ENCODE measurements at regions not wholly inside any gene's neighbourhood (a gene's known extent, or its start where the extent isn't known, plus 50 kb on each side); places are given as distances from the start of the nearest gene placed in this dataset.

- no peak for DNase-seq
Measured at GRCh38 chr4:41859087-41859486, 76.1 kb upstream of the TMEM33 start.

GRCh38 chr4:41857226-41857641 is 78.0 kb upstream of the TMEM33 start:
- DNase-seq, result no peak

GRCh38 chr4:41856797-41857196 is 78.4 kb upstream of the TMEM33 start:
- DNase-seq, result no peak

GRCh38 chr4:41853973-41854372 is 81.3 kb upstream of the TMEM33 start:
- no peak for DNase-seq

GRCh38 chr4:41852229-41852628 is 83.0 kb upstream of the TMEM33 start:
- no peak for DNase-seq

- no peak for DNase-seq
Measured at GRCh38 chr4:41851621-41852020, 83.6 kb upstream of the TMEM33 start.

- DNase-seq, result no peak
Measured at GRCh38 chr4:41844327-41844726, 90.9 kb upstream of the TMEM33 start.

GRCh38 chr4:41839916-41840854 is 91.7 kb upstream of the PHOX2B start:
- DNase-seq, result no peak

GRCh38 chr4:41838590-41838989 is 90.1 kb upstream of the PHOX2B start:
- DNase-seq, result no peak

GRCh38 chr4:41835321-41835995 is 86.9 kb upstream of the PHOX2B start:
- no peak for DNase-seq

GRCh38 chr4:41832961-41833360 is 84.4 kb upstream of the PHOX2B start:
- no peak for DNase-seq

- DNase-seq, result no peak
Measured at GRCh38 chr4:41822325-41822724, 73.8 kb upstream of the PHOX2B start.

GRCh38 chr4:41820473-41820872 is 71.9 kb upstream of the PHOX2B start:
- DNase-seq, result no peak

GRCh38 chr4:41819621-41820020 is 71.1 kb upstream of the PHOX2B start:
- DNase-seq, result no peak

- no peak for DNase-seq
Measured at GRCh38 chr4:41815473-41815872, 66.9 kb upstream of the PHOX2B start.

- DNase-seq, result no peak
Measured at GRCh38 chr4:41814565-41814964, 66.0 kb upstream of the PHOX2B start.

- no peak for DNase-seq
Measured at GRCh38 chr4:41806807-41807206, 58.3 kb upstream of the PHOX2B start.

- DNase-seq, result no peak
Measured at GRCh38 chr4:41802590-41802989, 54.1 kb upstream of the PHOX2B start.

GRCh38 chr4:41799126-41799525 is 50.6 kb upstream of the PHOX2B start:
- DNase-seq, result no peak

Data from hematopoietic multipotent progenitor cell treated with erythropoietin and hydrocortisone succinate and interleukin-3 and kit ligand, for 8 days (in vitro differentiated cells).